Activated CD4-positive, alpha-beta T cell treated with anti-CD3 and anti-CD28 coated beads, Interleukin-2, amount 10 ng/mL, durations not matched to agents 24 days and 14 days (primary cell): ENCODE measurements at regions not wholly inside any gene's neighbourhood (a gene's known extent, or its start where the extent isn't known, plus 50 kb on each side); places are given as distances from the start of the nearest gene placed in this dataset.
"Not testable (repeated sequence)": the region's sequence is repeated elsewhere in the genome, so short reads cannot be mapped to it uniquely, and the experiment has no call there.

ENCODE experiments used
- DNase-seq: peaks from one replicate; pipeline ENCODE4 v3.0.0; 2022
- H3K27ac Mint-ChIP-seq: one replicate; pipeline ENCODE4 v1.8.0; 2022; ENCODE audit warnings: mild to moderate bottlenecking, mixed read lengths
- H3K27me3 Mint-ChIP-seq: one replicate; pipeline ENCODE4 v1.8.0; 2022; ENCODE audit warnings: mixed read lengths
- H3K36me3 Mint-ChIP-seq: one replicate; pipeline ENCODE4 v1.8.0; 2022; ENCODE audit warnings: low read depth, mild to moderate bottlenecking, mixed read lengths
- H3K4me1 Mint-ChIP-seq: one replicate; pipeline ENCODE4 v1.8.0; 2021; ENCODE audit warnings: mixed read lengths
- H3K4me3 Mint-ChIP-seq: one replicate; pipeline ENCODE4 v1.8.0; 2022; ENCODE audit warnings: mild to moderate bottlenecking, moderate library complexity, mixed read lengths
- H3K9me3 Mint-ChIP-seq: one replicate; pipeline ENCODE4 v1.8.0; 2021; ENCODE audit warnings: mixed read lengths
- intact Hi-C: fragments of 100-400 bp; cut with micrococcal nuclease; formaldehyde crosslinking; loops from one replicate; pipeline ENCODE4 v1.15.1; 2023

DNA sequence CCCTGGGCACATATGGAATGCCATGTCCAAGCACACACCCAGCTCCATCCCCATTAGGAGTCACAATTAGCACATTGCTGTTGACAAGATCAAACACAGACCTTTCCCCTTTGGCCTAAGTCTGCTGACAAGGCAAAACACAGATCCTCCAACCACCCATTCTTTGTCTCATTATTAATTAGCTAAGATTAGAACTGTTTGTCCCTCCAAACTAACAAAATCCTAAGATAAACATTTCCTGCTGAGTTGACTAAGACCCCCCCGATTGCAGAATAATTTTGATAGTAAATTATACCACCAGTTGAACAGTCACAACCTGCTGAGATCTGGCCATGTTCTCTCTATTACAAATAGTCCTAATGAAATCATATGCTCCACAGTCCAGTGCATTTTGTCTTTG is 186.7 kb downstream of the SPATA31A1 start:
- H3K27me3 Mint-ChIP-seq, H3K9me3 Mint-ChIP-seq, H3K4me3 Mint-ChIP-seq, H3K4me1 Mint-ChIP-seq, H3K27ac Mint-ChIP-seq, intact Hi-C loops, H3K36me3 Mint-ChIP-seq, DNase-seq: not testable (repeated sequence)

- H3K9me3 Mint-ChIP-seq, H3K27me3 Mint-ChIP-seq, DNase-seq, intact Hi-C loops, H3K36me3 Mint-ChIP-seq, H3K4me1 Mint-ChIP-seq, H3K4me3 Mint-ChIP-seq, H3K27ac Mint-ChIP-seq: not testable (repeated sequence)
Measured at GRCh38 chr9:39545079-39545478, 189.6 kb downstream of the SPATA31A1 start.

- H3K27ac Mint-ChIP-seq, H3K27me3 Mint-ChIP-seq, intact Hi-C loops, H3K4me1 Mint-ChIP-seq, H3K9me3 Mint-ChIP-seq, H3K36me3 Mint-ChIP-seq, H3K4me3 Mint-ChIP-seq, DNase-seq: not testable (repeated sequence)
Measured at GRCh38 chr9:39550573-39550972, 195.1 kb downstream of the SPATA31A1 start.

GRCh38 chr9:39551544-39551943 is 196.1 kb downstream of the SPATA31A1 start:
- H3K9me3 Mint-ChIP-seq, DNase-seq, H3K4me3 Mint-ChIP-seq, H3K27me3 Mint-ChIP-seq, intact Hi-C loops, H3K4me1 Mint-ChIP-seq, H3K36me3 Mint-ChIP-seq, H3K27ac Mint-ChIP-seq: not testable (repeated sequence)

GRCh38 chr9:39552242-39552881 is 196.9 kb downstream of the SPATA31A1 start:
- intact Hi-C loops, H3K36me3 Mint-ChIP-seq, H3K27ac Mint-ChIP-seq, H3K4me1 Mint-ChIP-seq, H3K9me3 Mint-ChIP-seq, H3K27me3 Mint-ChIP-seq, DNase-seq, H3K4me3 Mint-ChIP-seq: not testable (repeated sequence)

DNA sequence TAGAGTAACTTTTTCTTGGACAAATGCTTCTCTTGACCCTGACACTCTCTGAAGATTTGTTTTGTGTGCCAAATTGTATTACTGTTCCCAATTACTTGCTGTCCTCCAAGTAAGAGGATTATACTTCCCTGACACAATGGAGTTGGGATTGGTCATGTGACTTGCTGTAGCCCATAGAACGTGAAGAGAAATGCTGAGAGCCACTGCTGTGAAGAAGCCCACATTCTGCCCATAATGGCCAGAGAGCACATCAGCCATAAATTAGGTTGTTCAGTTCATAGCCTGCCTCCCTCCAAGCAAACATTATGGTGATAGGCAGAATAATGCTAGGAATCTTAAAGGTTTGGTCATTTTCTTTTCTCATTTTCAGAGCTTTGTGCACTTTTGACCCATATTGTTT is 198.9 kb downstream of the SPATA31A1 start:
- intact Hi-C loops, H3K4me3 Mint-ChIP-seq, H3K36me3 Mint-ChIP-seq, H3K27ac Mint-ChIP-seq, DNase-seq, H3K9me3 Mint-ChIP-seq, H3K27me3 Mint-ChIP-seq, H3K4me1 Mint-ChIP-seq: not testable (repeated sequence)

GRCh38 chr9:39559384-39559783 is 203.9 kb downstream of the SPATA31A1 start:
- H3K4me1 Mint-ChIP-seq, H3K27ac Mint-ChIP-seq, intact Hi-C loops, H3K9me3 Mint-ChIP-seq, H3K4me3 Mint-ChIP-seq, H3K27me3 Mint-ChIP-seq, H3K36me3 Mint-ChIP-seq: not testable (repeated sequence)
- peak; percentile 75 for DNase-seq

GRCh38 chr9:39566782-39567181 is 211.3 kb downstream of the SPATA31A1 start:
- H3K27me3 Mint-ChIP-seq, H3K4me1 Mint-ChIP-seq, H3K36me3 Mint-ChIP-seq, intact Hi-C loops, H3K9me3 Mint-ChIP-seq, DNase-seq, H3K4me3 Mint-ChIP-seq, H3K27ac Mint-ChIP-seq: not testable (repeated sequence)

DNA sequence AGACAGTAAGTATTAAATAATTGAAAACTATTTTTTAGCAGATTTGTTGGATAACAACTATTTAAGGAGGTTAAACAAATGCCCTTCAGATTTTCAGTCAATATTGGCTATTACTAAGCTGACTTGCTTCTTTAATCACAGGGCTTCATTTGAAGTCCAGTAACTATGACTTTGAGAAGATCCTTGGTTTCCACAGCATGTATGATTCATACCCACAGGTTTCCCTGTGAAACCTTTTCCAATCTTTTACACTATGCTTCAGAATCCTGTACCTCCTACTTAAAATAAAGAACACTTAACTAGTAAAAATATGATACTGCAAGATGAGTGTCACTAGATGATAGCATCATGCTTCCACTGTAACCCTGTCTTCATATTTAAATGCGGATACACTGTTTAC is 211.9 kb downstream of the SPATA31A1 start:
- DNase-seq, H3K27ac Mint-ChIP-seq, H3K9me3 Mint-ChIP-seq, intact Hi-C loops, H3K4me1 Mint-ChIP-seq, H3K4me3 Mint-ChIP-seq, H3K36me3 Mint-ChIP-seq, H3K27me3 Mint-ChIP-seq: not testable (repeated sequence)

DNA sequence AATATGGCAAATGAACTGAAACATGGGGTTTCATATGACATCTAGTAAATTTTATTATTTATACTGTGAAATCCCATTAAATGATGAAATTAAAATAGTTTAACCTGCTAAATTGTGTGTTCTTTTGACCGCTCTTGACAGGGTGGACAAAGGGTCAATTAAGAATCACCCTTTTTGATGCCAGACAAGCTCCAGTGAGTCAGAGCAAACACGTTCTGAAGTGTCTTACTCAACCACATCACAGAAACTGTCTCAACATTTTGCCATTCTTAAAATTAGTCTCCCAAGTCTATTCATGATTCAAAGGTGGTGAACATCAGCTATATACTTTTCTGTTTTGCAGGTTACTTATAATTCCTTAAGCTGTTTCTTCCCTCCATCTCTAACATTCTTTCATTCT is 213.4 kb downstream of the SPATA31A1 start:
- H3K36me3 Mint-ChIP-seq, H3K4me3 Mint-ChIP-seq, DNase-seq, H3K9me3 Mint-ChIP-seq, H3K27ac Mint-ChIP-seq, H3K27me3 Mint-ChIP-seq, intact Hi-C loops, H3K4me1 Mint-ChIP-seq: not testable (repeated sequence)

DNA sequence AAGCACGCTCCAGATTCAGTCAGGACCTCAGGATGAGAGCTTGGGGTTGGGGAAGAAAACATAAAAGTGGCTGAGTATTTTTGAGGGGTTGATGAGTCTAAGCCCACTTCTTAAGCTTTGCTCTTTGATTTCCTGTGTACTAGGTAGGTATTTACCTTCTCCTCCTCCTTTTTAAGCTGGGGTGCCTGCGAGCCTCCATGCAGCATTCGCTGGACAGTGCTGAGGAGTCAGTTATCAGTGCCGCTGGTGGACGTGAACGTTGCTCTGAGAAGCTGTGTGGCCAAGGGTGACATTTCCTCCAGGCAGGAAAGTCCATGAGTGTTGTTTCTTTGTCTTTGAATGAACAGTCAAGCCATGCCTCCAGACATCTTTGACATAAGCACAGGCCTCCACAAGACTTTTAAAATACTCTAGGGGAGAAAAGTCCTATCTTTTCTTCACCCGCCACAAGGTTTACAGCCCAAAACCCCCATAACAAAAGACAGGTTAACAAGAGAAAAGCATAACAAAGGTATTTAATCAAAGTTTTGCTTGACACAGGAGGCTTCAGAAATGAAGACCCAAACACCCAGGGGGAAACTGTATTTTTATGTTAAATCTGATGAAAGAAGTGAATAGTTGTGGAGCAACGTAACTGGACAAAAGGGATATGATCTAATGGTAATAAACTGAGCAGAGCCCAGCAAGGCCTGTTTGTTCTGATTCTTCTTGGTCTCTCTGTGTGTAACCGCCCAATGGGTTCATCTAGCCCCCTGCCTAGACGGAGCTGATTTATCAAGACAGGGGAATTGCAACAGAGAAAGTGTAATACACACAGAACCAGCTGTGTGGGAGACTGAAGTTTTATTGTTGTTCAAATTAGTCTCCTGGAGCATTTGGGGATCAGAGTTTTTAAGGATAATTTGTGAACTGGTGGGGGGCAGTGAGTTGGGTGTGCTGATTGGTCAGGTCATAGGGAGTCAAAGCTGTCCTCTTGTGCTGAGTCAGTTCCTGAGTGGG is 217.9 kb downstream of the SPATA31A1 start:
- H3K27me3 Mint-ChIP-seq, H3K9me3 Mint-ChIP-seq, intact Hi-C loops, H3K36me3 Mint-ChIP-seq, H3K4me1 Mint-ChIP-seq, H3K4me3 Mint-ChIP-seq, H3K27ac Mint-ChIP-seq, DNase-seq: not testable (repeated sequence)

GRCh38 chr9:39579000-39579399 is 223.5 kb downstream of the SPATA31A1 start:
- H3K9me3 Mint-ChIP-seq, H3K27me3 Mint-ChIP-seq, H3K4me1 Mint-ChIP-seq, H3K4me3 Mint-ChIP-seq, H3K27ac Mint-ChIP-seq, intact Hi-C loops, DNase-seq, H3K36me3 Mint-ChIP-seq: not testable (repeated sequence)

GRCh38 chr9:39581296-39581695 is 225.8 kb downstream of the SPATA31A1 start:
- DNase-seq = not testable (repeated sequence)

GRCh38 chr9:39582677-39583412 is 227.4 kb downstream of the SPATA31A1 start:
- H3K27me3 Mint-ChIP-seq, DNase-seq, intact Hi-C loops, H3K27ac Mint-ChIP-seq, H3K9me3 Mint-ChIP-seq, H3K4me3 Mint-ChIP-seq, H3K36me3 Mint-ChIP-seq, H3K4me1 Mint-ChIP-seq: not testable (repeated sequence)

More at GRCh38 chr9:39581296-39581695, 225.8 kb downstream of the SPATA31A1 start:
- intact Hi-C loops, H3K4me3 Mint-ChIP-seq, H3K9me3 Mint-ChIP-seq, H3K27ac Mint-ChIP-seq, H3K4me1 Mint-ChIP-seq, H3K36me3 Mint-ChIP-seq, H3K27me3 Mint-ChIP-seq: not testable (repeated sequence)
